ENCODE measurements at regions not wholly inside any gene's neighbourhood (a gene's known extent, or its start where the extent isn't known, plus 50 kb on each side); places are given as distances from the start of the nearest gene placed in this dataset.
"Not testable (repeated sequence)": the region's sequence is repeated elsewhere in the genome, so short reads cannot be mapped to it uniquely, and the experiment has no call there.

DNA sequence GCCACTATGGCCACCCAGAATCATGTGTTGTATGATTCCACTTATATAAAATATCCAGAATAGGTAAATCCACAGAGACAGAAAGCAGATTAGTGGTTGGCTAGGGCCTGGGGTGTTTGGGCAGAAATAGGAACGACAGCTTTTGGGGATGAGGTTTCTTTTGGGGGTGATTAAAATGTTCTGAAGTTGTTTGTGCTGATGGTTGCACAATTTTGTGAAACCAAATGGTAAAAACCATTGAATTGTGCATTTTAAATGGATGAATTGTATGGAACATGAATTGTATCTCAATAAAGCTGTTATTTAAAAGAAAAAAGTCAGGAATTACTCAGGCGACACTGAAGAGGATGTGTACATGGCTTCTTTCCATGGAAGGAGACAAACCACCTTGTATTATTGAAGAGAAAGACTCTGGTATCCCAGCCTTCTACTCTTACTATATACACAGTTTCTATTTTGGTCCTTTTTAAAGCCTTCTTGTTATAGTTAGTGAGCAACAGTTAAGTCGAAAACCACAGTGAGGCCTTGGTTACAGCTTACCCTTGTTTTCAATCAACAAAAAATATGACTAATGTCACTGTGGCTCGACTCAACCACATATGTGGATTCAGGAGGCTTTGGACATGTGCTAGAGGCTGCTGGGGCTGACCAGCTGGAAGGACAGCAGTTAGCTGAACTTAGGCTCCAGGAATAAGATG, 57.1 kb upstream of the KMT2E start:
- no peaks in the 10 kb centered on the region for H3K27me3 ChIP-seq (ENCODE audit: control insufficient read depth in 1 of 2, insufficient read depth in 2 of 2, low read length in 2 of 2)
- H3K9ac ChIP-seq (ENCODE audit: low read length in 2 of 2): peak overlapping the region in 1 of 2 donors; percentile 40
- H3K27ac ChIP-seq (ENCODE audit: low read length): peak overlapping the region; percentile 87
- H3K36me3 ChIP-seq (ENCODE audit: control insufficient read depth in 2 of 2, insufficient read depth in 2 of 2, low read length in 2 of 2): no peaks in the 10 kb centered on the region
- peaks cover 26% of the 10 kb centered on the region for H3K4me1 ChIP-seq (ENCODE audit: control insufficient read depth, insufficient read depth, low read length)
- H3K4me3 ChIP-seq (ENCODE audit: low read length in 2 of 2): peak overlapping the region in 1 of 2 donors; percentile 3
- no peaks in the 10 kb centered on the region for H3K9me3 ChIP-seq (ENCODE audit: control insufficient read depth in 2 of 2, low read length in 2 of 2)

- H3K9ac ChIP-seq (ENCODE audit: low read length in 2 of 2): no peak overlapping the region
- no peaks in the 10 kb centered on the region for H3K36me3 ChIP-seq (ENCODE audit: control insufficient read depth in 2 of 2, insufficient read depth in 2 of 2, low read length in 2 of 2)
- peak overlapping the region; percentile 62 for H3K27ac ChIP-seq (ENCODE audit: low read length)
- H3K4me1 ChIP-seq (ENCODE audit: control insufficient read depth, insufficient read depth, low read length): peaks cover 36% of the 10 kb centered on the region
- H3K27me3 ChIP-seq (ENCODE audit: control insufficient read depth in 1 of 2, insufficient read depth in 2 of 2, low read length in 2 of 2): no peaks in the 10 kb centered on the region
- H3K4me3 ChIP-seq (ENCODE audit: low read length in 2 of 2): no peak overlapping the region
- no peaks in the 10 kb centered on the region for H3K9me3 ChIP-seq (ENCODE audit: control insufficient read depth in 2 of 2, low read length in 2 of 2)
Observed at GRCh38 chr7:104958371-104958865, 55.6 kb upstream of the KMT2E start.

GRCh38 chr7:104959483-104959882, 54.5 kb upstream of the KMT2E start:
- H3K36me3 ChIP-seq (ENCODE audit: control insufficient read depth in 2 of 2, insufficient read depth in 2 of 2, low read length in 2 of 2); H3K4me3 ChIP-seq (ENCODE audit: low read length in 2 of 2); H3K27ac ChIP-seq (ENCODE audit: low read length); H3K9me3 ChIP-seq (ENCODE audit: control insufficient read depth in 2 of 2, low read length in 2 of 2); H3K27me3 ChIP-seq (ENCODE audit: control insufficient read depth in 1 of 2, insufficient read depth in 2 of 2, low read length in 2 of 2); H3K9ac ChIP-seq (ENCODE audit: low read length in 2 of 2): not testable (repeated sequence)
- peaks cover 47% of the 10 kb centered on the region for H3K4me1 ChIP-seq (ENCODE audit: control insufficient read depth, insufficient read depth, low read length)

- Histone ChIP-seq H3K9me3 (ENCODE audit: control insufficient read depth in 2 of 2, low read length in 2 of 2) (no peaks in the 10 kb centered on the region), H3K27me3 (ENCODE audit: control insufficient read depth in 1 of 2, insufficient read depth in 2 of 2, low read length in 2 of 2) (no peaks in the 10 kb centered on the region), H3K4me3 (ENCODE audit: low read length in 2 of 2) (no peak overlapping the region), H3K27ac (ENCODE audit: low read length) (peak overlapping the region; percentile 60), H3K36me3 (ENCODE audit: control insufficient read depth in 2 of 2, insufficient read depth in 2 of 2, low read length in 2 of 2) (no peaks in the 10 kb centered on the region), H3K4me1 (ENCODE audit: control insufficient read depth, insufficient read depth, low read length) (peaks cover 52% of the 10 kb centered on the region), H3K9ac (ENCODE audit: low read length in 2 of 2) (peak overlapping the region in 1 of 2 donors; percentile 16)
Observed at GRCh38 chr7:104960741-104961448, 53.1 kb upstream of the KMT2E start.

GRCh38 chr7:104961821-104962220, 52.2 kb upstream of the KMT2E start:
- H3K27ac ChIP-seq (ENCODE audit: low read length): peak overlapping the region; percentile 60
- H3K4me1 ChIP-seq (ENCODE audit: control insufficient read depth, insufficient read depth, low read length): peaks cover 52% of the 10 kb centered on the region
- no peak overlapping the region for H3K4me3 ChIP-seq (ENCODE audit: low read length in 2 of 2)
- no peaks in the 10 kb centered on the region for H3K9me3 ChIP-seq (ENCODE audit: control insufficient read depth in 2 of 2, low read length in 2 of 2)
- H3K9ac ChIP-seq (ENCODE audit: low read length in 2 of 2): no peak overlapping the region
- H3K27me3 ChIP-seq (ENCODE audit: control insufficient read depth in 1 of 2, insufficient read depth in 2 of 2, low read length in 2 of 2): no peaks in the 10 kb centered on the region
- no peaks in the 10 kb centered on the region for H3K36me3 ChIP-seq (ENCODE audit: control insufficient read depth in 2 of 2, insufficient read depth in 2 of 2, low read length in 2 of 2)

- no peak overlapping the region for H3K4me3 ChIP-seq (ENCODE audit: low read length in 2 of 2)
- H3K36me3 ChIP-seq (ENCODE audit: control insufficient read depth in 2 of 2, insufficient read depth in 2 of 2, low read length in 2 of 2): no peaks in the 10 kb centered on the region
- no peaks in the 10 kb centered on the region for H3K9me3 ChIP-seq (ENCODE audit: control insufficient read depth in 2 of 2, low read length in 2 of 2)
- peak overlapping the region; percentile 60 for H3K27ac ChIP-seq (ENCODE audit: low read length)
- peaks cover 52% of the 10 kb centered on the region for H3K4me1 ChIP-seq (ENCODE audit: control insufficient read depth, insufficient read depth, low read length)
- H3K9ac ChIP-seq (ENCODE audit: low read length in 2 of 2): no peak overlapping the region
- no peaks in the 10 kb centered on the region for H3K27me3 ChIP-seq (ENCODE audit: control insufficient read depth in 1 of 2, insufficient read depth in 2 of 2, low read length in 2 of 2)
Observed at GRCh38 chr7:104962781-104963180, 51.2 kb upstream of the KMT2E start.

DNA sequence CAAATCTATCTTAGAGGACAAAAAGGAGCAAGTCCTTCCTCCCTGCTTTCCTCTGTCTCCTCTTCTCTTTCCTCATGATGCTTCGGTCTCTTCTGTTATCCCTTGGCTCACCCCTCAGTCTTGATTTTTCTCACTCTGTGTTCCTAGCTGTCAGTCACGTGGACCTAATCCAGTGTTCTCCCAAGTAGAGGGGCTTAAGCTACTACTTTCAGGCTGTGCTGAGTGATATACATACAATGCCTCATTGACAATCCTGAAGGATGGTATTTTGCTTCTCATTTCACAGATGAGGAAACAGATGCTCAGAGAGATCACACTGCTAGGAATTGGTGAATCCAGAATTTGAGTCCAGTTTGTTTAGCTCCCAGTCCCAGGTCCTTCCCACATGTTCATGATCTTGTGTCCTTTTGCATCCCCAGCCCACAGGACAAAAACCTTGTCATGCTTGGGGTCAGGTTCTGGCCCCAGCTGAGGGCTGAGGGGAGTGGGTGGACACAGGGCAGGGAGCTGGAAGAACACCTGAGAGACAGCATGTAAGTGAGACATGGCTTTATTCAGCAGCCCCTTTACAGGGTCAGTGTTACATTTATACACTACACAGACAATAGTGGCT, 50.5 kb upstream of the KMT2E start:
- H3K4me1 ChIP-seq (ENCODE audit: control insufficient read depth, insufficient read depth, low read length): peaks cover 54% of the 10 kb centered on the region
- H3K4me3 ChIP-seq (ENCODE audit: low read length in 2 of 2): no peak overlapping the region
- no peaks in the 10 kb centered on the region for H3K9me3 ChIP-seq (ENCODE audit: control insufficient read depth in 2 of 2, low read length in 2 of 2)
- H3K27ac ChIP-seq (ENCODE audit: low read length): peak overlapping the region; percentile 74
- no peaks in the 10 kb centered on the region for H3K27me3 ChIP-seq (ENCODE audit: control insufficient read depth in 1 of 2, insufficient read depth in 2 of 2, low read length in 2 of 2)
- no peak overlapping the region for H3K9ac ChIP-seq (ENCODE audit: low read length in 2 of 2)
- H3K36me3 ChIP-seq (ENCODE audit: control insufficient read depth in 2 of 2, insufficient read depth in 2 of 2, low read length in 2 of 2): no peaks in the 10 kb centered on the region

GRCh38 chr7:104963991-104964385, 50.0 kb upstream of the KMT2E start:
- peaks cover 52% of the 10 kb centered on the region for H3K4me1 ChIP-seq (ENCODE audit: control insufficient read depth, insufficient read depth, low read length)
- no peaks in the 10 kb centered on the region for H3K9me3 ChIP-seq (ENCODE audit: control insufficient read depth in 2 of 2, low read length in 2 of 2)
- no peak overlapping the region for H3K4me3 ChIP-seq (ENCODE audit: low read length in 2 of 2)
- H3K27me3 ChIP-seq (ENCODE audit: control insufficient read depth in 1 of 2, insufficient read depth in 2 of 2, low read length in 2 of 2): no peaks in the 10 kb centered on the region
- H3K9ac ChIP-seq (ENCODE audit: low read length in 2 of 2): peak overlapping the region in 1 of 2 donors; percentile 14
- no peaks in the 10 kb centered on the region for H3K36me3 ChIP-seq (ENCODE audit: control insufficient read depth in 2 of 2, insufficient read depth in 2 of 2, low read length in 2 of 2)
- peak overlapping the region; percentile 74 for H3K27ac ChIP-seq (ENCODE audit: low read length)
